Neural progenitor cell (in vitro differentiated cells): ENCODE measurements at regions not wholly inside any gene's neighbourhood (a gene's known extent, or its start where the extent isn't known, plus 50 kb on each side); places are given as distances from the start of the nearest gene placed in this dataset.

Experiments
- DNase-seq: peaks from one replicate; pipeline ENCODE4 v3.0.0-alpha.2; 2016; ENCODE audit warnings: low spot score
- H2AFZ ChIP-seq: fragments of 200-600 bp; sonication (generic); replicated peaks from 2 replicates; pipeline ENCODE4 v1.6.1; 2016; ENCODE audit warnings: antibody characterized with exemption
- H3F3A ChIP-seq: fragments of 200-600 bp; sonication (generic); 2 replicates; pipeline ENCODE4 v1.6.1; 2016; ENCODE audit warnings: antibody characterized with exemption, low read depth
- H3K27ac ChIP-seq: fragments of 200-600 bp; sonication (generic); 2 replicates; pipeline ENCODE4 v1.5.1; 2016; ENCODE audit warnings: mild to moderate bottlenecking
- H3K27me3 ChIP-seq: fragments of 200-600 bp; sonication (generic); 2 replicates; pipeline ENCODE4 v1.6.1; 2016; ENCODE audit warnings: mild to moderate bottlenecking, moderate library complexity
- H3K36me3 ChIP-seq: fragments of 200-600 bp; sonication (generic); 2 replicates; pipeline ENCODE4 v1.5.1; 2016
- H3K4me1 ChIP-seq: fragments of 200-600 bp; sonication (generic); 2 replicates; pipeline ENCODE4 v1.6.1; 2016; ENCODE audit warnings: mixed run types
- H3K4me2 ChIP-seq: fragments of 200-600 bp; sonication (generic); 2 replicates; pipeline ENCODE4 v1.6.1; 2016
- H3K4me3 ChIP-seq: fragments of 200-600 bp; sonication (generic); 2 replicates; pipeline ENCODE4 v1.5.1; 2016
- H3K79me2 ChIP-seq: fragments of 200-600 bp; sonication (generic); 2 replicates; pipeline ENCODE4 v1.6.1; 2016; ENCODE audit warnings: low read depth
- H3K9ac ChIP-seq: fragments of 200-600 bp; sonication (generic); 2 replicates; pipeline ENCODE4 v1.6.1; 2016
- H3K9me3 ChIP-seq: fragments of 200-600 bp; sonication (generic); 2 replicates; pipeline ENCODE4 v1.5.1; 2016; ENCODE audit warnings: low read depth
- H4K20me1 ChIP-seq: fragments of 200-600 bp; sonication (generic); 2 replicates; pipeline ENCODE4 v1.6.1; 2016; ENCODE audit warnings: low read depth
- H3K27ac Mint-ChIP-seq: 3 replicates; pipeline ENCODE4 v1.8.0; 2021; ENCODE audit warnings: mixed read lengths
- H3K27me3 Mint-ChIP-seq: 2 replicates; pipeline ENCODE4 v1.8.0; 2022; ENCODE audit warnings: low read depth, mild to moderate bottlenecking, inconsistent platforms, moderate library complexity, mixed read lengths; ENCODE audit not compliant: insufficient read depth
- H3K36me3 Mint-ChIP-seq: 3 replicates; pipeline ENCODE4 v1.8.0; 2021; ENCODE audit warnings: mixed read lengths
- H3K4me1 Mint-ChIP-seq: 3 replicates; pipeline ENCODE4 v1.8.0; 2021; ENCODE audit warnings: mixed read lengths
- H3K4me3 Mint-ChIP-seq: 3 replicates; pipeline ENCODE4 v1.8.0; 2021; ENCODE audit warnings: mild to moderate bottlenecking, moderate library complexity, mixed read lengths
- H3K9me3 Mint-ChIP-seq: 3 replicates; pipeline ENCODE4 v1.8.0; 2020; ENCODE audit warnings: mixed read lengths
- EZH2 ChIP-seq: fragments of 200-600 bp; sonication (generic); IDR thresholded peaks from 2 replicates; pipeline ENCODE4 v1.6.1; 2017; ENCODE audit warnings: antibody characterized with exemption, mild to moderate bottlenecking, moderate library complexity
- EZH2phosphoT487 ChIP-seq: fragments of 200-600 bp; sonication (generic); IDR thresholded peaks from 2 replicates; pipeline ENCODE4 v1.6.1; 2017; ENCODE audit warnings: antibody characterized with exemption
- TF ChIP-seq, protein P1 (sequence below): fragments of 200-600 bp; sonication (generic); IDR thresholded peaks from 2 replicates; pipeline ENCODE4 v1.5.1; 2017; ENCODE audit warnings: antibody characterized with exemption, mild to moderate bottlenecking

DNA sequence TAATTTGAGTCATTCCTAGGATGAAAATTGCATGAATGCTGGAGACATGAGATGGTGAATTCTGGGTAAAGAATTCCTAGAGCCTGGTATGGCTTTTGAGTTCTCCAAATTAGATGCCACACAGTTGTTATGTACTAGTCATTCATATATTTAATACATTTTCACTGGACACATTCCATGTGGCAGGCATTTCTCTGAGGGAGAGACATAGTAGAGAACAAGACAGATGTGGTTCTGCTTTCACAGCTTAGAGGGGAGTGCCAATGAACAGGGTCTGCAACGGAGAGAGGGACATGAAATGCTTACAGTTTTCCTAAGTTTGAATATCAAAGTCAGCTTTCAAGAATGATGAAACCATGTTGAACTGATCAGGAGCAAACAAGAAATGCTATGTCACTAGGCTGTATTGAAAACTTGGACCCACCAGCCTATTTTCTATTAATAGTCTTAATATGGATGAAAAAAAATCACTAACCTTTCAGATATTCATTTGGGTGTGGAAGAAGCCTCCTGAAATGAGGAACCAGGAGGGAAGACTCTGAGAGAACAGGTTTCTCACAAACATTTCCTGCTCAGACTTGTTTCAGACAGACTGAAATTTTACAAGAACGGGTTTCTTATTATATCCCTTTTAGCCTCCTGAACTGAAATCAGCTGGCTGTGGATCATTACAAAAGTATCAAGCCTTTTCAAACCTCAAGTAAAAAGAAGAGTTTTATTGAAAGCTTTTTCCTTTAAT lies 276.0 kb upstream of the TET2 start:
- Mint-ChIP-seq H3K4me1 (no peaks in the 10 kb centered on the region), H3K9me3 (no peaks in the 10 kb centered on the region), H3K36me3 (no peaks in the 10 kb centered on the region), H3K27ac (no peak overlapping the region), H3K4me3 (no peak overlapping the region), H3K27me3 (no peaks in the 10 kb centered on the region)
- H3K4me3 ChIP-seq: no peak overlapping the region
- no peaks in the 10 kb centered on the region for H3K4me1 ChIP-seq
- H3K36me3 ChIP-seq: no peaks in the 10 kb centered on the region
- no peaks in the 10 kb centered on the region for H4K20me1 ChIP-seq
- no peak overlapping the region for H3K27ac ChIP-seq
- H3K9ac ChIP-seq: no peak overlapping the region
- no peaks in the 10 kb centered on the region for H3K27me3 ChIP-seq
- H3K79me2 ChIP-seq: no peaks in the 10 kb centered on the region
- no peaks in the 10 kb centered on the region for H3F3A ChIP-seq
- H2AFZ ChIP-seq: no peak overlapping the region
- no peak for DNase-seq
- no peak overlapping the region for H3K4me2 ChIP-seq
- H3K9me3 ChIP-seq: no peaks in the 10 kb centered on the region
- TF ChIP-seq EZH2 (no peak), EZH2phosphoT487 (no peak)
- TF ChIP-seq, protein P1, sequence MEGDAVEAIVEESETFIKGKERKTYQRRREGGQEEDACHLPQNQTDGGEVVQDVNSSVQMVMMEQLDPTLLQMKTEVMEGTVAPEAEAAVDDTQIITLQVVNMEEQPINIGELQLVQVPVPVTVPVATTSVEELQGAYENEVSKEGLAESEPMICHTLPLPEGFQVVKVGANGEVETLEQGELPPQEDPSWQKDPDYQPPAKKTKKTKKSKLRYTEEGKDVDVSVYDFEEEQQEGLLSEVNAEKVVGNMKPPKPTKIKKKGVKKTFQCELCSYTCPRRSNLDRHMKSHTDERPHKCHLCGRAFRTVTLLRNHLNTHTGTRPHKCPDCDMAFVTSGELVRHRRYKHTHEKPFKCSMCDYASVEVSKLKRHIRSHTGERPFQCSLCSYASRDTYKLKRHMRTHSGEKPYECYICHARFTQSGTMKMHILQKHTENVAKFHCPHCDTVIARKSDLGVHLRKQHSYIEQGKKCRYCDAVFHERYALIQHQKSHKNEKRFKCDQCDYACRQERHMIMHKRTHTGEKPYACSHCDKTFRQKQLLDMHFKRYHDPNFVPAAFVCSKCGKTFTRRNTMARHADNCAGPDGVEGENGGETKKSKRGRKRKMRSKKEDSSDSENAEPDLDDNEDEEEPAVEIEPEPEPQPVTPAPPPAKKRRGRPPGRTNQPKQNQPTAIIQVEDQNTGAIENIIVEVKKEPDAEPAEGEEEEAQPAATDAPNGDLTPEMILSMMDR: no peak

DNA sequence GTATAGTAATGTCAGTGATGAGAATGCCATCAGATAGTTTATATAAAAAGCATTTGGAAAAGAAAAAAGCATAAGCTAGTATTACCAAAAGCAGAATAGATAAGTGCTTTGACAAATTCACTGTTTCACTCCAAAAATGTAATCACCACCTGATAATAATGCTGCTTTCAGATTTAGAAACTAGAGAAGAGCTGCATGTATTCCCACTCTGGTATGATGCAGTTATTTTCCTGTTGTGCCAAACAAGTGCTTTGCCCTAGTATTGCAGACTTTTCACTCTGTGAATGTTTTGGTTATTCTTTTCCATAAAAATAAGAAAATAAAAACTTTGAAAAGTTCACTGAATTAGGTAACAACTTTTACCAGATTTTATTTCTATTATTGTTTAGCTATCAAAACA lies 267.7 kb upstream of the TET2 start:
- Mint-ChIP-seq H3K9me3 (no peaks in the 10 kb centered on the region), H3K27ac (no peak overlapping the region), H3K4me3 (no peak overlapping the region), H3K27me3 (no peaks in the 10 kb centered on the region), H3K4me1 (no peaks in the 10 kb centered on the region), H3K36me3 (no peaks in the 10 kb centered on the region)
- Histone ChIP-seq H3K4me1 (no peaks in the 10 kb centered on the region), H3K9ac (no peak overlapping the region), H3K27me3 (no peaks in the 10 kb centered on the region), H3K4me2 (no peak overlapping the region), H3K36me3 (no peaks in the 10 kb centered on the region), H3F3A (no peaks in the 10 kb centered on the region), H3K4me3 (no peak overlapping the region), H3K79me2 (no peaks in the 10 kb centered on the region), H2AFZ (no peak overlapping the region), H3K27ac (no peak overlapping the region), H3K9me3 (no peaks in the 10 kb centered on the region), H4K20me1 (no peaks in the 10 kb centered on the region)
- TF ChIP-seq, protein P1: no peak
- no peak for TF ChIP-seq EZH2
- TF ChIP-seq EZH2phosphoT487: no peak
- DNase-seq: no peak

DNA sequence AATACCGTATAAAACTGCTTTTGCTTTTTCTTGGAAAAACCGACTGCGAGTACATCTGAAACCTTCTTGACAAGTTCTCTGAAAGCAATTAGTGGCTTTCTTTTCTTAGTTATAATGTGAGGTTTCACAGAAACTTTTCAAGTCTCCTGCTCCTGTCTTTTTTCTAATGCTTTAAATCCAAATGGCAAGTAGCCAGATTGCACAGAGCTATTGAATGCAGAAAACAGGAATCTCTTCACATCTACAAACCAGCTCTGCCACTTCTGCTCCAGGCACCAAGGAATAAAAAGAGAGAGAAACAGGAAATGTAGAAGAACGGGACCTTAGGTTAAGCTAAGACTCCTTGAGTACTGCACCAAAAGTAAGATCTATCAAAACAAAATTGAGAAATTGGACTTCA lies 267.3 kb upstream of the TET2 start:
- TF ChIP-seq, protein P1: no peak
- no peak for TF ChIP-seq EZH2
- Mint-ChIP-seq H3K36me3 (no peaks in the 10 kb centered on the region), H3K27me3 (no peaks in the 10 kb centered on the region), H3K9me3 (no peaks in the 10 kb centered on the region), H3K27ac (no peak overlapping the region), H3K4me1 (no peaks in the 10 kb centered on the region), H3K4me3 (no peak overlapping the region)
- no peaks in the 10 kb centered on the region for H3K9me3 ChIP-seq
- no peaks in the 10 kb centered on the region for H3K27me3 ChIP-seq
- H3K4me1 ChIP-seq: no peaks in the 10 kb centered on the region
- H3K4me3 ChIP-seq: no peak overlapping the region
- H3K27ac ChIP-seq: no peak overlapping the region
- H3K9ac ChIP-seq: no peak overlapping the region
- no peak overlapping the region for H3K4me2 ChIP-seq
- H3K79me2 ChIP-seq: no peaks in the 10 kb centered on the region
- H4K20me1 ChIP-seq: no peaks in the 10 kb centered on the region
- H3K36me3 ChIP-seq: no peaks in the 10 kb centered on the region
- no peaks in the 10 kb centered on the region for H3F3A ChIP-seq
- no peak for DNase-seq
- H2AFZ ChIP-seq: no peak overlapping the region
